HG03066 (cell line): ENCODE measurements at regions not wholly inside any gene's neighbourhood (a gene's known extent, or its start where the extent isn't known, plus 50 kb on each side); places are given as distances from the start of the nearest gene placed in this dataset.

Experiments
- ATAC-seq: cut with Tn5 transposase; IDR thresholded peaks from one replicate; pipeline ENCODE4 v1.9.1; 2021; ENCODE audit warnings: low read depth; ENCODE audit not compliant: unreplicated experiment

DNA sequence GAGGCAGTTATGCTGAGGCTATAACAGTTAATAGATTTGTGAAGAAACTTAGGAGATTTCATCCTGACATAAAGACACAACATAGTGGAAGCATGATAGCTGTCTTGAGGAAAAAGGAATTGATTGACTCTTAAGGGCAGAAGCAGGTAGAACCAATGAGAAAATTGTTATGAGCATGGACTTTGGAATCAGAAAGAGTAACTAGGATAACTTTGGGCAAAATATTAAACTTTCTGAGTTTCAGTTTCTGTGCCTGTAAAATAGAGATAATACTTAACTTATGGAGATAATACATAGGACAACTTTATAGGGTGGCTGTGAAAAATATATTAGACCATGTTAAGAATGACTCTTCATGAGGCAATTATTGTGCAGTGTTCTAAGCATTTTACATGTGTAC lies 696.5 kb downstream of the CDH11 start:
- no peak for ATAC-seq

DNA sequence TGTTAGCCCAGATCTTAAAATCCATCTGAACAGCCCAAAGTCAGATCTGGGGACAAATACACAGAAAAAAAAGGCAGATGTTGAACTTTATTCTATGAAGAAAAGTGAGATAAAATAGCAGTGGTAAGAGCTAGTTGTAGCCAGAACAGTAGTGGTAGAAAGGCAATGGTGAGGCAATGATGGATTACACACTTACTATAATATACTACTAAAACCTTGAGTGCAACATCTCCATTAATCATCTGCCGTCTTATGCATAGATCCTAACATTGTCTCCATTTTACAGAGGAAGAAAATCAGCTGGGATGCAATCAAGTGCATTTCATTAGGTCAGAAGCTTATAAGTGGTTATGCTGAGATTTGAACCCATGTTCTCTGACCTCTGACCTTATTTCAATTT lies 699.6 kb downstream of the CDH11 start:
- ATAC-seq = no peak

DNA sequence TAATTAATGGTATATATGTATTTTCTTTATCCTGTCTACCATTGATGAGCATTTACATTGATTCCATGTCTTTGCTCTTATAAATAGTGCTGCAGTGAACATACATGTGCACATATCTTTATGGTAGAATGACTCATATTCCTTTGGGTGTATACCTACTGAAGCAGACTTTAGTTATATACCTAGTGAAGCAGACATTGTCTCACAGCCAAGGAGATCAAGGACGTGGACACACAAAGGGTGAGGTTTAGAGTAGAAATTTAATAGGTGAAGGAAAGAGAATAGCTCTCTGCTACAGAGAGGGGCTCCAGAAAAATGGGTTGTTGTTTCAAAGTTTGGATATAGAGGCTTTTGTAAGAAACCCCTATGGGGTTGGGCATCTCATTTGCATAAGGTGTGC lies 700.3 kb downstream of the CDH11 start:
- no peak for ATAC-seq

DNA sequence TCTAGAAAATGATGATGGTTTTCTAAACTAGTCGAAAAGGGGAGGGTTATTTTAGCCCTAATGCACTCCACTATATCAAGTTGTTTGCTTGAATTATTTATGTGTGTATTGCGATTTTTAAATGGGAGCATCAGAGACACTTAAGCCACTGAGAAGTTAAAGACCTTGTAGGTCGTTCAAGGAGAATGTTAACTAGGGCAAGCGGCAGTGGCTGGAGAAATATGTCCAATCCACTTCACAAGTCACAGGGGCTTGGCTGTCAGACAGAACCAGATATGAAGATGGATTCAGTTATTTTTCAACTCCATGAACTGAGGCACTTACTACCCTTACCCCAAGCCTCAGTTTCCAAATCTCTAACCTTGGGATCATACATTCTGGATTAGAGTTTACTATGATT lies 702.0 kb downstream of the CDH11 start:
- ATAC-seq = no peak

DNA sequence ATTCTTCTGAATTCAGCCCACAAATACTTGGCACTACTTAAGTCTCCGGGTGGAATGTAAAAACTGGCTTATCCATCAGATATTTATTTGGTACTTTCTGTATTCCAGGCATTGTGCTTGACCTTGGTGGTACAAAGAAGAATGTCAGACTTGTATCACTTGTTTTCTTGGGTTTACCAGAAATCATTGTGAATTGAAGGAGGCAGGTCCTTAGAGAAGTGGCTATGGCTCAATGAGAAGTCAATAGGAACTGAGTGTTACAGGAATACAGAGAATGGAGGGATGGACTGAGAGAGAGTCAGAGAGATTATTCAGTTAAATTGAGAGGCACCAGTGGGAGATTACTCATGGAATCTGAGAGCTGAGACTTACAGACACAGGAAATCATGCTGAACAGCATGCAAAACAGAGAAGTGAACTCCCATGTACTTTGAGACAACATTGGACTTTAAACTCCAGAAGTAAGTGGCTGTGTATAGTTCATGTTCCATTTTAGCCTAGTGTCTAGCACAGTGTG lies 704.1 kb downstream of the CDH11 start:
- no peak for ATAC-seq

DNA sequence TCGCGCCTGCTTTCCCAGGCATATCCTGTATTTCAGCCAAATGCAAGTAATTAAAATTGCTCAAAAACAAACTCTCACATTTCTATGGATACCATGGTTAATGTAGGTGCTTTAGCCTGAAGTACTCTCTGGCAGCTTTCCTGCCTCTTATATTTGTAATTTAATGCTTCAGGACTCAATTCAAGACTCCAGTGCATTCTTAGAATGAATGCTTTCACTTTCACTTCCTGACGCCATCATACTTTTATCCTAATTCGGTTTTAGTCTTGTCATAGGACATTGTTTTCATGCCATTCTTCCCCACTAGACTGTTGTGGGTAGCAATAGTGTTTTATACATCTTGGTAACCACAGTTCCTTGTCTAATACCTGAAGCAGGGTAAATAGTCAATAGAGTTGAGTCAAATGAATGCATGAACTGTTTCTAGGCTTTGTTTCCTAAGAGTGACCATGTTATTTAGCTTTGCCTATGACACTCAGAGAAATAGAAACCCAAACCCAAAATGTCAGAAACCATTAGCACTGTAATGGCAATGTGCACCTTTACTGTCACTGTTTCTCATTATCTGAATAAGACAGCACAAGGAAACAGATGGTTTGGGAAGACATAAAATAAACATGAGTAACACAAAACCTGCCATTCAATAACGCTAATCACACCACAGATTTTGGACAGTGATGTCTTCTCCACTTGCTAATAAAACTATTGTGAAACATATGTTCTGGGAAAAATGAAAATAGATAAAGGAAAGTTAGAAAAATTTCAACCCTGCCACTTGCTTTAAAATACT lies 705.5 kb downstream of the CDH11 start:
- ATAC-seq = no peak

DNA sequence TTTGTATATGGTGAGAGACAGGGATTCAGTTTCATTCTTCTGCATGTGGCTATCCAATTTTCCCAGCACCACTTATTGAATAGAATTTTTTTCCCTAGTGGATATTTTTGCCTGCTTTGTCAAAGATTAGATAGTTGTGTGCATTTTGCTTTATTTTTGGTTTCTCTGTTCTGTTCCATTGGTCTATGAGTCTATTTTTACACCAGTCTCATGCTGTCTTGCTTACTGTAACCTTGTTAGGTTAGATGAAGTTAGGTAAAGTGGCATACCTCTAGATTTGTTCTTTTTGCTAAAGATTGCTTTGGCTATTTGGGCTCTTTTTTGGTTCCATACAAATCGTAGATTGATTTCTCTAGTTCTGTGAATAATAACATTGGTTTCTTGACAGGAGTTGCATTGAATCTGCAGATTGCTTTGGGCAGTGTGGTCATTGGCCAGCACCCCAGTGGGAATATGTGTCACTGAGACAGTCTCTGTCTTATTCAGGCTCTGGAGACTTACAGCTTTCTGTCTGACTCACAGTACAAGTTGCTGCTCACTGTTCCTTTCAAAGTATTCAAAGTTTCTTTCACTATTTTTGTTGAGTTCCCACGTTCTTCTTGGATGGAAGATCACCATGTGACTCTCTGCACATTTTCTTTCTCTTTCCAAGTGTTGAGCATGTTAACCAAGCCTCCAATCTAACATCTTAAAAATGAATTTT lies 709.1 kb downstream of the CDH11 start:
- no peak for ATAC-seq

DNA sequence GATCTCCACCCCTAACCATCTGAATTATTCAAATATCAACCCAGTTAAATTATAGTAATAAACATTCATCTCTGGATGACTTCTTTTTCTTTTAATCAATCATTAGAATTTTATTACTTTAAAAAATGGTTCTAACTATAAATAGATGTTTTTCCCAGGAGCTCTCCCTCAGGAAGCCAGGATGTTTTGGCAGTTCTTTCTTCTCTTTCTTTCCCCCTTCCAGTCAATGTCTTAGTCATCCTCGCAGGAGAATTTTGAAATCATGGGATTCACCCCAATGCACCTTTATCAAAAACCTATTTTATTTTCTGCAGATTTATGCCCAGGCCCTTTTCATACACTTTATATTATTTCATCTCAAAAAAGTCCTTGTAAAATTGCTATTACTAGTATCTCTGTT lies 711.6 kb downstream of the CDH11 start:
- no peak for ATAC-seq

DNA sequence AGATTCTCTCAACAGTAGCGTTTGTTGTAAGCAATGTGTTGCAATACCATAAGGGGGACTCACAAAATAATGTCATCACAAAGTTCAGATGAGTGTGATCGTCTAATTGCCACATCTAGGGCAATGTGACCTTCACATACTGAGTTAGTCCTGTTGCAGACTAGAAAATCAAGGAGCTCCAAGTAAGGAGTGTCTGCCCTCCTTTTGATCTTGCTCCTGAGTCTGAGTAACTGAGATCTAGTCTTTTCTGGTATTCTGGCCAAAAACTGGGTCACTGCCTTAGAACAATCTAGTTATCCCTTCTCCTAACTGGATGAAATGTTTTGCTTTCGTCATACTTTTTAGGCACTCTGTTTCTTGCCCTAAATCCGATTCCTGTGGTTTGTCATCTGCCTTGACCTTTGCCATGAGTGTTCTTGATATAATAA lies 712.1 kb downstream of the CDH11 start:
- ATAC-seq = no peak

DNA sequence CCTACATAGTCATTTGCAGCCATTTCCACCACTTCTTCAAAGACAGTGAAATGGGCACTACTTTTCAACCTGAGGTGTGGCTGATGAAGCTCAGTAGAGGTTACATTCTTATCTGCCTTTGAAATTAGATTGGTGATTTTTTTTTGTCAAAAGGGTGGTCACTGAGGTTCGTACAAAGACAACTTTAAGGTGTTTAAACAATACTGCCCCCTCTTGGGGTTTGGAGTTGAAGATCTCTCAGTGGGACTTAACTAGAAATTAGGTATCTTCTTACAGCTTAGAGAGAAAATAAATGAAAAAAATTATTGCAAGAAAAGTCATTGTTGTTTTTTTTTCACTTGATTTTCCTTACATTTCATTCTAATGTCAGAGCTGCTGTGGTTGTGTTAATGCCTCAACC lies 713.2 kb downstream of the CDH11 start:
- ATAC-seq = no peak

DNA sequence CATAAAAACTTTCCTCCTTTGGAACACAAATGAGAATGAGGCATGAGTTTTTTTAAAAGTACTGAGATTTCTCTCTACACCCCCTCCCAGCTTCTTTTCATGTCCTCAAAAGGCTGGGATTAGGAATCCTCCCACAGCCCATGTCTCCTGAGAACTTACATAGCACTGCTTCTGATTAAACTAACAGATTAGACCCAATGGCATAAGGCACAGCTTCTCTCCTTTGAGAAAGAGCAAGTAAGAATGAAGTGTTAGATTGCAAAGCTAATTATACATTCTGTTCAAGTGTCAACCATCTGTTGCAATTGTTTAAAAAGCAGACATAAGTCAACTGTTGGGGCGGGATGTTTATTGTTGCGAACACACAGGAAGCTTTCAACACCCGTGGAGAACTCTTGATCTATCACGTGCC lies 715.1 kb downstream of the CDH11 start:
- ATAC-seq = no peak

DNA sequence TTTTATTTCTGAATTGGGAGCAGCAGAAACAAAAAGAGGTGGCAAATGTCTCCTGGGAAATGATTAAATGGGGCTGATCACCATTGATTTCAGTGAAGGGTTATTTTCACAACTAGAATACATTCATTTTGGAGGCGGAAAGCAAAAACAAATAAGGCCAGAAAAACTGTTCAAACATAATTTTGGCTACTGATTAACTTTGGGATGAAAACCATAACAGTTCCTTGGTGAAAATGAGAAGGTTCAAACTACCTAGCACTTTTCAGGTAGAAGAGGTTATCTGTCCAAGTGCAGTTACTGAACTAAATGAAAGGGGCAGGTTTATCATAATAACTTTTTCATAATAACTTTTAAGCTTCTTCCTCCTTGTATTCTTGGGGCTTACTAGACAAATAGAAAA lies 718.5 kb downstream of the CDH11 start:
- ATAC-seq = no peak

DNA sequence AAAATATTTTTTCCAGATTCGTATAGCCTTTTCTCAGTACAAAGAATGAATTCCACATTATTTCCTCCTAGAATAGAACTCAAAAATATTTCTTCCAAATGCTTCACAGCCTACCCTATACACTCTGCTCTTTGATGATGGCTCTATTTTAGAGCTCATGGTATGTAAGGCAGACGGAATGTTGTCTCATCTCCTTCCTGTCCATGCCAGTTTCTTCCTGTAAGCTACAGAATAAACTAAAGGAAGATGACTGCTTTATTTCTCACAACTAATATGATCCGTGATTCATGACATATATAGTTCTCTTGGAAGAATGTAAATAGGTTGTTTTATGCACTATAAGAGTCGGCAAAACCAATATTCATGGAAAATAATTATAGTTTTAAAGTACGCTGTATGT lies 723.1 kb downstream of the CDH11 start:
- no peak for ATAC-seq

DNA sequence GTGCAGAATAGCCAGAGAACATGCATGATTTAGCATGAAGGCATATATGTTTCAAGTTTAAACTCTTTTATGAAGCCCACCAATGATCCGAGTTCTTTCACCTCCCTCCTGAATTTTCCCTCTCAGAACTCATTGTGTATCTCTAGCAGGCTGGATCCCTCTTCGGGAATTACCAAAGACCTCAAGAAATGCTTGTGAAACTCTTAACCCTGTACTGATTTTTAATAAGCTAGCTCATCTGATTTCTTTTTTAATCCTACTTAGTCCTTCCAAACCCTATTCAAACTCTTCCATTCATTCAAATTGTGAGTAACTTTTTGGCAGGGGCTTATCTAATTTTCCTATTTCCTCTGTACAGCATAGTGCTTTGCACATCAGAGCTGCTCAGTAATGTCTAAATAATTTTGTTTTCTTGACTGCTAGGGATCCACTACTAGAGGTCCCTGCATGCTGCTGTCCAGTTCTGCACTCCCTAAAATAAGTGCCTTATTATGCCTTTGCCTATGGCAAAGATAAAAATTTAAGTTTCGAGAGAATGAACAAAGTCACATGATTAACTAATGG lies 723.8 kb downstream of the CDH11 start:
- no peak for ATAC-seq

DNA sequence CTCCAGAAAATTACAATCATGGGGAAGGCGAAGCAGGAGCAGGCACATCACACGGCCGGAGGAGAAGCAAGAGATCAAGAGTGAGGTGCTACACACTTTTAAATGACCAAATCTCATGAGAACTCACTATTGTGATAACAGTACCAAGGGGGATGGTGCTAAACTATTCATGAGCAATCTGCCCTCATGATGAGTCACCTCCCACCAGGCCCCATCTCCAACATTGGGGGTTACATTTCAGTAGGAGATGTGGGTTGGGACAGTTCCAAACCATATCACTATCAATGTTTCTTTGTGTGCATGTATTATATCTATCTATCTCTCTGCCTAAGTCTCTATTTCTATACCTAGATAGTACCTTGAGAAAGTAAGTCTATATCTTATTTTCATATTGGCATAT lies 724.8 kb downstream of the CDH11 start:
- no peak for ATAC-seq

DNA sequence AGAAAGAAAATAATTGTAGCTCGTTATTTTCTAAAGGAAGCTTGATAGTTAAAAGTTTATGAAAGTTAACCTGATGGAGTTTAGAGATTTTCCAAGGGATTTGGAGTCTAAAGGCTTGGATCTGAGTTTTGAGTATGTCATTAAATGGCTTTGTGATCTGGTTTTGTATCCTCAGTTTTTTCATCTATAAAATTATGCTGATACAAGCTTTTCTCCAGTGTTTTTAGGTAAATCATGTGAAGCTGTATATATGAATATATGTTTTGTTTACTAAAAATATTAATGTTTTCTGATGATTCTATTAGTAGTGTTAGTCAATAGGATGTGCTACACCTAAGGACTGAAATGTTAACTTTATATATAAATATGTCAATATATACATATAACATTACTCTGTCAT lies 727.8 kb downstream of the CDH11 start:
- no peak for ATAC-seq

DNA sequence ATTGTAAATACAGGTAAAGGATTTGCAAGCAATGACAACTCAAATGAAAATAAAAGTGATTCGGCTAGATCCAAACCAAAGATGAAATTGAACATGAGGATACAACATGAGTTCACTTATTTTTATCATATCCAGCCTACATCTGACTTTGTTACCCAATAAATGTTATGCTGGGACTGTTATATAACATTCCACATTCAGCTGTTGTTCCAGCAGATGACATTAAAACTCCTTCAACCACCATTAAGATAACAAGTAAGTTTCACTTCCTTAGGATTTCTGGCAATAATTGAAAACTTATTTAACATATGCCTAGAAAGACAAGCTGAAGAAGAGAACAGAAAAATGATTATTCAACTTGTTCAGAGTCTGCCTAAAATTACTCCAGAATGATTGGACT lies 729.4 kb downstream of the CDH11 start:
- no peak for ATAC-seq

DNA sequence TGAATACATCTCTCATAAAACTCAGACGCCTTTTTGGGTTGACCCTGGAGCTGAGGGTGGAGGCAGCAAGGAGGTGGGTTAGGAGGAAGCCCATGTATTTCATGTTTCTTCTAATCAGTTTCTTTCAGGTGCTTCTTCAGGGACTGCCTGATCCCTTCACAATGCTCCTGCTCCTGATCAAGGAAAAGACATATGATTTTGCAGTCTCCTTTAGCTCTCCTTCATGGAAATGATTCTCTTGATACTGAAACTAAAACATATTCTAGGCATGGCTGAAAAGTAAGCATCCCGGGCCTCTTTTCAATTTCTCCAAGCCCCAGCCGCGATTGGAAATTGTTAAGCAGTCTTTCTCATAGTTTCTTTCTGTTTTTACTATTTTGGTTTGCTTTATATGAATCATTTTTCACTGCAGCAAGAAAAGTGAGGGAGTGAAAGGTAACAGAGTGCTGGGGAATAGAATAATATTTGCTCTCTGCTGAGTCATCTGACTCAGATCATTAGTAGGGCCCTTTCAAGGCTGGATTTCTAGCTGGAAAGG lies 730.7 kb downstream of the CDH11 start:
- no peak for ATAC-seq

DNA sequence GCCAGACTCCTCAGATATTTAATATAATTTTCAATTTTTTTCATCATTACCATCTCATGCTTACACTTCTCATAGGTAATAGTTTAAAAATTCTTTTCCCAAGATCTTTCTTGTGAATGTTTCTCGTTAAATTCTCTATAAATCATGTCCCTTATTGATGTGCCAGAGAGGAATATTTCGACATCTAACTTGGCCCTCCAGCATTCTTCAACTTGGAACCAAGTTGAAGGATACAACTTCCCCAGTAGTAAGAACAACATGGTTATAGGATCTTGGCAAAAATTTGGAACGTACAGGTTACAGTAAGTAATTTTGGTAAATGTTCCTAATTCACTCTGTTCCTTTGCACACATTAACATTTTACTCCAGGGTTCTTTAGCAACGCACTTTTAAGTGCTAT lies 731.8 kb downstream of the CDH11 start:
- ATAC-seq = no peak

DNA sequence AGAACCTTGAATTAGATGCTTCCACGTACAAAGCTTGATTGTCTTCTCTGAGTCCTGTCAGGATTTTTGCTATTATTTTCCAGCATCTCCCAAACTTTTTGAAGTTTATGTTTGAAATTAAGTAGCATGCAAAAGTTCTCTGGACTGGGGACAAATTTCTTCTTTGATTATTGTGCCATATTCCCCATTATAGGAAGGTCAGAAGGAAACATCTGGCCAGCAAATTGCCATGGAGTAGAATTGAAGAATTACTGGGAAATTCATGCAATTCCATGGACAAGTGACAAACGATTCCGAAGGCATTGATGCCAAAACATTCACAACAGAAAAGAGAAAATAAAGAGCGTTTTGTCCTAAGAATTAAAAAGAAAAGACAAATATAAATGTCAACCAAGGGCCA lies 737.2 kb downstream of the CDH11 start:
- ATAC-seq = no peak

DNA sequence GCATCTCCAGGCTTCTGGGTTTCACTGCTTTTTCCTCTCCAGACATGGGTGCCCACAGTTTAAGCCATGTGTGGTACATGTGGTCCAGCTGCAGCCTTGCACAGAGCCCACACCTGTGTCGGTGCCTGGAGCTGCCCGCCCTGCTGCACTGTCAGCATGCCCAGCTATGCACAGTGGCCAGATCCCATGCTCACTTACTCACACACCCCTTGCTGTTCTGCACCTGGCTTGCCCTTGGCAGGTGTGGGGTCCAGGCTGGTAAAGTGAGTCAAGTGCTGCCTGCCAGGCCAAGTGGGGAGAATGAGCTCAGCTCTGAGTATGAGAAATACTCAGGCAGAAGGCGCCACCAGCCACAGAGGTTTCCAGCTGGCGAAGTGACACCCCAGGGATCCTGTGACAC lies 739.9 kb downstream of the CDH11 start:
- ATAC-seq = no peak
